ENCODE measurements at regions not wholly inside any gene's neighbourhood (a gene's known extent, or its start where the extent isn't known, plus 50 kb on each side); places are given as distances from the start of the nearest gene placed in this dataset.

- no peak for TF ChIP-seq FOXM1 (IDR thresholded peaks at IDR 0.05; ENCODE audit: borderline replicate concordance, low read depth)
- TF ChIP-seq CEBPB (IDR thresholded peaks at IDR 0.05): no peak
- no peak for TF ChIP-seq EP300 (IDR thresholded peaks at IDR 0.05; ENCODE audit: borderline replicate concordance)
- no peak for TF ChIP-seq EGR1 (IDR thresholded peaks at IDR 0.05)
- no peak for TF ChIP-seq MAX (IDR thresholded peaks at IDR 0.05)
- no peak for TF ChIP-seq REST (IDR thresholded peaks at IDR 0.05; ENCODE audit: low read depth)
- no peak for TF ChIP-seq NFIC (IDR thresholded peaks at IDR 0.05)
- TF ChIP-seq ZBTB7A (IDR thresholded peaks at IDR 0.05; ENCODE audit: low read depth): no peak
- no peak for TF ChIP-seq TCF12 (IDR thresholded peaks at IDR 0.05; ENCODE audit: low read depth)
- no peak for TF ChIP-seq RAD21 (IDR thresholded peaks at IDR 0.05; ENCODE audit: low read depth)
- TF ChIP-seq YY1 (IDR thresholded peaks at IDR 0.05; ENCODE audit: low read depth): no peak
- TF ChIP-seq TEAD4 (IDR thresholded peaks at IDR 0.05): no peak
- TF ChIP-seq USF1 (IDR thresholded peaks at IDR 0.05): no peak
- no peak for TF ChIP-seq TAF1 (IDR thresholded peaks at IDR 0.05; ENCODE audit: low read depth)
- no peak for TF ChIP-seq CREB1 (IDR thresholded peaks at IDR 0.05; ENCODE audit: low read depth)
These were observed 226.5 kb downstream of the ANAPC1 start for GRCh38 chr2:111657351-111657975.

- TF ChIP-seq TEAD4 (IDR thresholded peaks at IDR 0.05) (peak; percentile 71), YY1 (IDR thresholded peaks at IDR 0.05; ENCODE audit: low read depth) (no peak), NFIC (IDR thresholded peaks at IDR 0.05) (peak; percentile 59), TCF12 (IDR thresholded peaks at IDR 0.05; ENCODE audit: low read depth) (peak; percentile 86), USF1 (IDR thresholded peaks at IDR 0.05) (peak; percentile 91), EGR1 (IDR thresholded peaks at IDR 0.05) (no peak), MAX (IDR thresholded peaks at IDR 0.05) (peak; percentile 89), CREB1 (IDR thresholded peaks at IDR 0.05; ENCODE audit: low read depth) (no peak), RAD21 (IDR thresholded peaks at IDR 0.05; ENCODE audit: low read depth) (no peak; the same call in none of the 2 replicates), TAF1 (IDR thresholded peaks at IDR 0.05; ENCODE audit: low read depth) (no peak; the same call in 1 of the 2 replicates), CEBPB (IDR thresholded peaks at IDR 0.05) (peak; percentile 90), EP300 (IDR thresholded peaks at IDR 0.05; ENCODE audit: borderline replicate concordance) (peak; percentile 86), ZBTB7A (IDR thresholded peaks at IDR 0.05; ENCODE audit: low read depth) (0 out of 2 replicates have a peak, but pooled peaks have one; percentile 57), REST (IDR thresholded peaks at IDR 0.05; ENCODE audit: low read depth) (no peak), FOXM1 (IDR thresholded peaks at IDR 0.05; ENCODE audit: borderline replicate concordance, low read depth) (peak; percentile 69; the same call in 1 of the 2 replicates)
These were observed 224.3 kb downstream of the ANAPC1 start for GRCh38 chr2:111659361-111660333.

GRCh38 chr2:111660811-111661210 lies 223.2 kb downstream of the ANAPC1 start:
- TF ChIP-seq NFIC (IDR thresholded peaks at IDR 0.05): no peak
- TF ChIP-seq TAF1 (IDR thresholded peaks at IDR 0.05; ENCODE audit: low read depth): no peak
- TF ChIP-seq REST (IDR thresholded peaks at IDR 0.05; ENCODE audit: low read depth): no peak
- TF ChIP-seq MAX (IDR thresholded peaks at IDR 0.05): no peak
- TF ChIP-seq USF1 (IDR thresholded peaks at IDR 0.05): no peak
- no peak for TF ChIP-seq CEBPB (IDR thresholded peaks at IDR 0.05)
- TF ChIP-seq EGR1 (IDR thresholded peaks at IDR 0.05): no peak
- no peak for TF ChIP-seq EP300 (IDR thresholded peaks at IDR 0.05; ENCODE audit: borderline replicate concordance)
- no peak for TF ChIP-seq CREB1 (IDR thresholded peaks at IDR 0.05; ENCODE audit: low read depth)
- no peak for TF ChIP-seq TCF12 (IDR thresholded peaks at IDR 0.05; ENCODE audit: low read depth)
- no peak for TF ChIP-seq RAD21 (IDR thresholded peaks at IDR 0.05; ENCODE audit: low read depth)
- no peak for TF ChIP-seq TEAD4 (IDR thresholded peaks at IDR 0.05)
- no peak for TF ChIP-seq YY1 (IDR thresholded peaks at IDR 0.05; ENCODE audit: low read depth)
- TF ChIP-seq FOXM1 (IDR thresholded peaks at IDR 0.05; ENCODE audit: borderline replicate concordance, low read depth): no peak
- no peak for TF ChIP-seq ZBTB7A (IDR thresholded peaks at IDR 0.05; ENCODE audit: low read depth)

Measured in Ishikawa (cell line).